Upper lobe of left lung (tissue), 6 donors: ENCODE measurements at regions not wholly inside any gene's neighbourhood (a gene's known extent, or its start where the extent isn't known, plus 50 kb on each side); places are given as distances from the start of the nearest gene placed in this dataset.
"Not testable (repeated sequence)": the region's sequence is repeated elsewhere in the genome, so short reads cannot be mapped to it uniquely, and the experiment has no call there.

Source experiments
- ATAC-seq, 2 donors: fragments of 200-7000 bp; cut with Tn5 transposase; one replicate each; pipeline ENCODE4 v1.9.1; 2022; ENCODE audit warnings: mild to moderate bottlenecking in 2 of 2, moderate library complexity in 2 of 2; ENCODE audit not compliant: low FRiP score in 2 of 2
- DNase-seq, 2 donors: peaks; one replicate each; pipeline ENCODE4 v3.0.0-alpha.2; 2019 to 2020
- H3K27ac ChIP-seq, 4 donors: fragments of 200-600 bp; sonication (generic); one replicate each; pipeline ENCODE4 v1.5.1; 2016 to 2019
- H3K27me3 ChIP-seq, 4 donors: fragments of 200-600 bp; sonication (generic); one replicate each; pipeline ENCODE4 v1.5.1; 2017 to 2019
- H3K36me3 ChIP-seq, 4 donors: fragments of 200-600 bp; sonication (generic); one replicate each; pipeline ENCODE4 v1.5.1; 2016 to 2019
- H3K4me1 ChIP-seq, 4 donors: fragments of 200-600 bp; sonication (generic); one replicate each; pipeline ENCODE4 v1.5.1; 2018 to 2019
- H3K4me3 ChIP-seq, 4 donors: fragments of 200-600 bp; sonication (generic); one replicate each; pipeline ENCODE4 v1.5.1; 2017 to 2019; ENCODE audit warnings: mild to moderate bottlenecking in 2 of 4, moderate library complexity in 1 of 4
- H3K9me3 ChIP-seq, 4 donors: fragments of 200-600 bp; sonication (generic); one replicate each; pipeline ENCODE4 v1.5.1; 2018 to 2019
- CTCF ChIP-seq, 6 experiments: fragments of 450-650 bp in 4 of 6; fragments of 200-600 bp in 2 of 6; sonication (generic) in 2 of 6; IDR thresholded peaks; one replicate each; pipeline ENCODE4 v1.5.1; 2016 to 2019; ENCODE audit warnings: antibody characterized with exemption in 6 of 6
- EP300 ChIP-seq, 4 donors: sonication (generic); formaldehyde crosslinking; IDR thresholded peaks; one replicate each; pipeline ENCODE4 v1.5.1; 2017; ENCODE audit warnings: antibody characterized with exemption in 4 of 4, control low read depth in 2 of 4
- POLR2A ChIP-seq, 4 donors: fragments of 450-650 bp; IDR thresholded peaks; one replicate each; pipeline ENCODE4 v1.5.1; 2016 to 2017; ENCODE audit warnings: antibody characterized with exemption in 4 of 4, mild to moderate bottlenecking in 2 of 4
- POLR2AphosphoS5 ChIP-seq, 2 donors: sonication (generic); formaldehyde crosslinking; IDR thresholded peaks; one replicate each; pipeline ENCODE4 v1.5.1; 2017; ENCODE audit warnings: antibody characterized with exemption in 2 of 2
- WGBS, 2 donors: methylation state at CpG; one replicate each; pipeline ENCODE4 v1.1.5; 2017 to 2018; 5-methylcytosine and 5-hydroxymethylcytosine counted together
- donor health status: DM: no; HTN: no; CAD: no; lungs with moderate emphysema.
- donor health status: DM: no; HTN: yes; CAD: no; lungs with severe emphysema.

DNA sequence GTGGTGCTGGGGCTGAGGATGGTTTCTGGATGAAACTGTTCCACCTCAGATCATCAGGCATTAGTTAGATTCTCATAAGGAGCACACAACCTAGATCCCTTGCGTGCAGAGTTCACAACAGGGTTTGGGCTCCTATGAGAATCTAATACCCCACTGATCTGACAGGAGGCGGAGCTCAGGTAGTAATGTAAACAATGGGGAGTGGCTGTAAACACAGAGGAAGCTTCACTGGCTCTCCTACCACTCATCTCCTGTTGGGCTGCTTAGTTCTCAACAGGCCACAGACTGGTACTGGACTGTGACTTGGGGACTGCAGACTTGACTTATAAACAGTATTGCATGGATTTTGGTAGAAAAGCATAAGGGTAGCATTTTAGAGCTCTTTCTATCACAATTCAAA, 870.7 kb upstream of the CDH10 start:
- Histone ChIP-seq H3K9me3 (peaks cover 0 to 5% (median 0%) of the 10 kb centered on the region in 4 donors), H3K36me3 (no peaks in the 10 kb centered on the region), H3K4me1 (no peaks in the 10 kb centered on the region), H3K4me3 (no peak overlapping the region), H3K27me3 (no peaks in the 10 kb centered on the region), H3K27ac (no peak overlapping the region)
- ATAC-seq (no peak), DNase-seq (no peak)
- TF ChIP-seq CTCF (IDR thresholded peaks at IDR 0.05) (no peak), POLR2AphosphoS5 (IDR thresholded peaks at IDR 0.05) (no peak), EP300 (IDR thresholded peaks at IDR 0.05) (no peak), POLR2A (IDR thresholded peaks at IDR 0.05) (no peak)
- 87 to 100% methylated on average over 2 of the region's 2 CpGs for WGBS, 2 donors

DNA sequence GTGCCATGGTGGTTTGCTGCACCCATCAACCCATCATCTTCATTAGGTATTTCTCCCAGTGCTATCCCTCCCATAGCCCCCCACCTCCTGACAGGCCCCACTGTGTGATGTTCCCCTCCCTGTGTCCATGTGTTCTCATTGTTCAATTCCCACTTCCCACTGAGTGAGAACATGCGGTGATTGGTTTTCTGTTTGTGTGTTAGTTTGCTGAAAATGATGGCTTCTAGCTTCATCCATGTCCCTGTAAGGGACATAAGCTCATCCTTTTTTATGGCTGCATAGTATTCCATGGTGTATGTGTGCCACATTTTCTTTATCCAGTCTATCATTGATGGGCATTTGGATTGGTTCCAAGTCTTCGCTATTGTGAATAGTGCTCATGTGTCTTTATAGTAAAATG, 865.9 kb upstream of the CDH10 start:
- not testable (repeated sequence) for H3K4me1 ChIP-seq, H3K9me3 ChIP-seq, H3K4me3 ChIP-seq, H3K27ac ChIP-seq, H3K36me3 ChIP-seq, ATAC-seq, DNase-seq, H3K27me3 ChIP-seq
- WGBS, 2 donors: 85 to 91% methylated on average over 2 of the region's 2 CpGs

GRCh38 chr5:25508011-25508410, 863.2 kb upstream of the CDH10 start:
- not testable (repeated sequence) for H3K4me3 ChIP-seq, DNase-seq, ATAC-seq, H3K9me3 ChIP-seq, H3K27ac ChIP-seq, H3K36me3 ChIP-seq, H3K4me1 ChIP-seq, H3K27me3 ChIP-seq
- 95 to 100% methylated on average over 4 of the region's 4 CpGs for WGBS, 2 donors

- Histone ChIP-seq H3K4me3 (no peak overlapping the region), H3K9me3 (no peaks in the 10 kb centered on the region), H3K4me1 (no peaks in the 10 kb centered on the region), H3K36me3 (no peaks in the 10 kb centered on the region), H3K27me3 (no peaks in the 10 kb centered on the region), H3K27ac (no peak overlapping the region)
- no peak for DNase-seq
- TF ChIP-seq EP300 (IDR thresholded peaks at IDR 0.05) (no peak), CTCF (IDR thresholded peaks at IDR 0.05) (no peak), POLR2A (IDR thresholded peaks at IDR 0.05) (no peak), POLR2AphosphoS5 (IDR thresholded peaks at IDR 0.05) (no peak)
- no peak for ATAC-seq
- WGBS, 2 donors: 65 to 70% methylated on average over 1 of the region's 1 CpG
These were observed 855.9 kb upstream of the CDH10 start for GRCh38 chr5:25500635-25501034.

DNA sequence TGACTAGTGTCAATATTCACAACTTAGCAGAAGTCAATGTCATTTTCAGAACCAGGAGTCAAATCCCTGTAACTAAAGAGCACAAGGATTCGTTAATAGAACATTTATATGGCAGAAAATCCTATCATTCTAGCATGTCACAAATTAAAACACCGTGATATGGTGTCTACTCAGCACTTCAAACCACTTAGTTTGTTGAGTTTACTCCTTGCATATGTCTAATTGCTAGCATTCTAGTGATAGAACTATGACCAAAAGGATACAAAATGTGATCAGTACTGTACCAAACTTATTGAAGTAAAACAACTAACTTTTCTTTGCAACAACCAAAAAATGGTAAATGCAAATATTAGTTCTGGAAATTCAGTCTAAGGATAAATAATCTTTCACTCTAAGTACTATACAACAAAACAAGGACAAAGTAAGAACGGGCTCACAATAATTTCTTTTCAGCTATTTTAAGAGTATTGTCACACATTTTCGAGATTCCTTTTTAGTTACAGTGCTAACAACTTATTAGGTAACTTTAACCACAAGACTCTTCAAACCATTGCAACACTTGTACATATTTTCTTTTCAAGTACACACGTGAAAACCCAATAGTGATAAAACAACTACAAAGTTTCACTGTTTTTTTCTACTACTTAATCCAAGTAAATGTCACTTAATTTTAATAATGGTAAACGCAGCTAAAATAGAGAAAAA, 845.2 kb upstream of the CDH10 start:
- 42 to 53% methylated on average over 6 of the region's 6 CpGs for WGBS, 2 donors
- H3K9me3 ChIP-seq: no peaks in the 10 kb centered on the region
- H3K27me3 ChIP-seq: no peaks in the 10 kb centered on the region
- H3K4me3 ChIP-seq: no peak overlapping the region
- peak in 1 of 2 donors; percentile 50 for ATAC-seq
- H3K4me1 ChIP-seq: no peaks in the 10 kb centered on the region
- TF ChIP-seq POLR2A (IDR thresholded peaks at IDR 0.05) (no peak), EP300 (IDR thresholded peaks at IDR 0.05) (peak in 1 of 4 donors; percentile 77)
- H3K36me3 ChIP-seq: no peaks in the 10 kb centered on the region
- no peak for DNase-seq
- H3K27ac ChIP-seq: peak overlapping the region in 3 of 4 donors; percentile 35 to 59 (median 54)

- WGBS, 2 donors: 50 to 54% methylated on average over 1 of the region's 1 CpG
- Histone ChIP-seq H3K4me1 (no peaks in the 10 kb centered on the region), H3K9me3 (no peaks in the 10 kb centered on the region), H3K36me3 (no peaks in the 10 kb centered on the region), H3K27ac (no peak overlapping the region), H3K4me3 (no peak overlapping the region), H3K27me3 (no peaks in the 10 kb centered on the region)
- ATAC-seq (no peak), DNase-seq (no peak)
- TF ChIP-seq EP300 (IDR thresholded peaks at IDR 0.05) (no peak), CTCF (IDR thresholded peaks at IDR 0.05) (no peak), POLR2AphosphoS5 (IDR thresholded peaks at IDR 0.05) (no peak)
These were observed 843.3 kb upstream of the CDH10 start for GRCh38 chr5:25488119-25488518.
